ENCODE measurements at regions not wholly inside any gene's neighbourhood (a gene's known extent, or its start where the extent isn't known, plus 50 kb on each side); places are given as distances from the start of the nearest gene placed in this dataset.

GRCh38 chr12:72995616-72996015 is 723.4 kb downstream of the TRHDE start:
- no peak for TF ChIP-seq POLR2A (IDR thresholded peaks at IDR 0.05)
- TF ChIP-seq, protein P1, sequence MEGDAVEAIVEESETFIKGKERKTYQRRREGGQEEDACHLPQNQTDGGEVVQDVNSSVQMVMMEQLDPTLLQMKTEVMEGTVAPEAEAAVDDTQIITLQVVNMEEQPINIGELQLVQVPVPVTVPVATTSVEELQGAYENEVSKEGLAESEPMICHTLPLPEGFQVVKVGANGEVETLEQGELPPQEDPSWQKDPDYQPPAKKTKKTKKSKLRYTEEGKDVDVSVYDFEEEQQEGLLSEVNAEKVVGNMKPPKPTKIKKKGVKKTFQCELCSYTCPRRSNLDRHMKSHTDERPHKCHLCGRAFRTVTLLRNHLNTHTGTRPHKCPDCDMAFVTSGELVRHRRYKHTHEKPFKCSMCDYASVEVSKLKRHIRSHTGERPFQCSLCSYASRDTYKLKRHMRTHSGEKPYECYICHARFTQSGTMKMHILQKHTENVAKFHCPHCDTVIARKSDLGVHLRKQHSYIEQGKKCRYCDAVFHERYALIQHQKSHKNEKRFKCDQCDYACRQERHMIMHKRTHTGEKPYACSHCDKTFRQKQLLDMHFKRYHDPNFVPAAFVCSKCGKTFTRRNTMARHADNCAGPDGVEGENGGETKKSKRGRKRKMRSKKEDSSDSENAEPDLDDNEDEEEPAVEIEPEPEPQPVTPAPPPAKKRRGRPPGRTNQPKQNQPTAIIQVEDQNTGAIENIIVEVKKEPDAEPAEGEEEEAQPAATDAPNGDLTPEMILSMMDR (IDR thresholded peaks at IDR 0.05), result no peak

Data from testis (tissue), 2 donors.